ENCODE measurements at regions not wholly inside any gene's neighbourhood (a gene's known extent, or its start where the extent isn't known, plus 50 kb on each side); places are given as distances from the start of the nearest gene placed in this dataset.

DNA sequence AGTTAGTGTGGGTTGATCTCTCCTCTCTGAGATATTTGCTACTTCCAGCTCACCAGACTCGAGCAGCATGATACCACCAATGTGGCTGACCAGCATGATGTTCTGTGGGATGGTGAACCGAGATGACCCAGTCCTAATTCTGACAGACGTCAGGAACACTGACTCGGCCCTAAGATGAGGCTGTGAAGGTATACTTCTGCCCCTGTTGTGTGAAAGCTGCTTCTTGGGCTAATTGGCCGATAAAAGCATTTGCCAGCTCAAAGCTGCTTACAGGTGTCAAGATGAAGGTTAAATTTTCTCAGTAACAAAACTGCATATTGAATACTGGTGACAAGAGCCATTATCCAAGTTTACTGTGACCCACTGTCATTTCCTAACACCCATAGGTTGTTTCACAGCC is 151.4 kb downstream of the BRD1 start:
- H4K20me1 ChIP-seq (replicated peaks; ENCODE audit: insufficient read depth): no peaks in the 10 kb centered on the region
- peaks cover 8% of the 10 kb centered on the region for H3K4me1 Mint-ChIP-seq
- H3K79me2 ChIP-seq (replicated peaks; ENCODE audit: insufficient read depth): no peaks in the 10 kb centered on the region
- no peak for ATAC-seq
- no peak for DNase-seq (ENCODE audit: low spot score)
- no peak overlapping the region for H3K27ac Mint-ChIP-seq
- no peaks in the 10 kb centered on the region for H3K9me2 ChIP-seq (ENCODE audit: insufficient read depth)
- no peak overlapping the region for H3K27ac ChIP-seq (ENCODE audit: low read depth)
- TF ChIP-seq REST (IDR thresholded peaks at IDR 0.05; ENCODE audit: unreplicated experiment) (no peak), EZH2phosphoT487 (IDR thresholded peaks at IDR 0.05; ENCODE audit: unreplicated experiment) (no peak), POLR2AphosphoS5 (IDR thresholded peaks at IDR 0.05; ENCODE audit: low read depth) (no peak)
- H3K4me1 ChIP-seq (ENCODE audit: insufficient read depth): no peaks in the 10 kb centered on the region
- no peak overlapping the region for H3K4me2 ChIP-seq
- H2AFZ ChIP-seq: no peak overlapping the region
- no peak overlapping the region for H3K4me3 Mint-ChIP-seq
- H3K27me3 ChIP-seq (ENCODE audit: insufficient read depth): no peaks in the 10 kb centered on the region
- H3K27me3 Mint-ChIP-seq (ENCODE audit: insufficient read depth, low read depth, poor library complexity): peaks cover 29% of the 10 kb centered on the region
- H3K9me3 Mint-ChIP-seq: no peaks in the 10 kb centered on the region
- H3K36me3 ChIP-seq (ENCODE audit: insufficient read depth): no peaks in the 10 kb centered on the region; the same call in 1 of the 2 replicates
- no peak overlapping the region for H3K4me3 ChIP-seq
- no peaks in the 10 kb centered on the region for H3F3A ChIP-seq (replicated peaks; ENCODE audit: low read depth)
- no peaks in the 10 kb centered on the region for H3K36me3 Mint-ChIP-seq (ENCODE audit: low read depth)

DNA sequence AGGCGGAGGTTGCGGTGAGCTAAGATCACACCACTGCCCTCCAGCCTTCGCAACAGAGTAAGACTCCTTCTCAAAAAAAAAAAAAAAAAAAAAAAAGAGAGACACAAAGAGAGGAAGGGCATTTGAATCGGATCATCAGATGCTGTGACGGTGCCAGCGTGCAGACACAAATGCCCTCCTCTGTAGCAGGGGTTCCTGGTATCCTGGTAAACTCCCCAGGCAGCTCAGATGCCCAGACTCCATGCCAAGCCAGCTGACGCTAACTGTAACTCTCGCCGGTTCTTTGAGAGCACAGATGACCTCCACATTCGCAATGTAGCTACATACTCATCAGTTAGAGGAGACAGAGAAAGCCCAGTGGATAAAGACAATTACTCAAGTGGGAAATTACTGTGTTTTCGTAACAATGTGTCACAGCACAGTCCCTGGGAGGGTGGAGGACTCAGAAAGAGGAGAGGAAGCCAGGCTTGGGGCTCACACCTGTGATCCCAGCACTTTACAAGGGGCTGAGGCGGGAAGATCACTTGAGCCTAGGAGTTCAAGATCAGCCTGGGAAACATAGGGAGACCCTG is 153.1 kb downstream of the BRD1 start:
- no peaks in the 10 kb centered on the region for H3K27me3 ChIP-seq (ENCODE audit: insufficient read depth)
- no peak for TF ChIP-seq REST (IDR thresholded peaks at IDR 0.05; ENCODE audit: unreplicated experiment)
- TF ChIP-seq POLR2AphosphoS5 (IDR thresholded peaks at IDR 0.05; ENCODE audit: low read depth): no peak
- no peak for TF ChIP-seq JUNB (IDR thresholded peaks at IDR 0.05; ENCODE audit: unreplicated experiment)
- TF ChIP-seq ETS1 (IDR thresholded peaks at IDR 0.05): no peak
- no peak for TF ChIP-seq EZH2 (IDR thresholded peaks at IDR 0.05; ENCODE audit: low read depth, unreplicated experiment)

More for the DNA sequence above, 153.1 kb downstream of the BRD1 start:
- Histone ChIP-seq H4K20me1 (replicated peaks; ENCODE audit: insufficient read depth) (no peaks in the 10 kb centered on the region), H3K4me2 (no peak overlapping the region), H2AFZ (no peak overlapping the region), H3F3A (replicated peaks; ENCODE audit: low read depth) (no peaks in the 10 kb centered on the region), H3K27ac (ENCODE audit: low read depth) (no peak overlapping the region), H3K4me1 (ENCODE audit: insufficient read depth) (no peaks in the 10 kb centered on the region), H3K4me3 (no peak overlapping the region), H3K9me2 (ENCODE audit: insufficient read depth) (no peaks in the 10 kb centered on the region), H3K36me3 (ENCODE audit: insufficient read depth) (no peaks in the 10 kb centered on the region; the same call in 1 of the 2 replicates), H3K79me2 (replicated peaks; ENCODE audit: insufficient read depth) (no peaks in the 10 kb centered on the region)
- no peak overlapping the region for H3K27ac Mint-ChIP-seq
- peaks cover 2% of the 10 kb centered on the region; the same call in 1 of the 3 replicates for H3K9me3 Mint-ChIP-seq
- H3K27me3 Mint-ChIP-seq (ENCODE audit: insufficient read depth, low read depth, poor library complexity): peaks cover 37% of the 10 kb centered on the region
- DNase-seq (ENCODE audit: low spot score) (no peak), ATAC-seq (no peak)
- H3K4me1 Mint-ChIP-seq: peaks cover 11% of the 10 kb centered on the region
- H3K4me3 Mint-ChIP-seq: no peak overlapping the region
- no peaks in the 10 kb centered on the region for H3K36me3 Mint-ChIP-seq (ENCODE audit: low read depth)

All from GM23338 (cell line).